Neuronal stem cell (in vitro differentiated cells): ENCODE measurements at regions not wholly inside any gene's neighbourhood (a gene's known extent, or its start where the extent isn't known, plus 50 kb on each side); places are given as distances from the start of the nearest gene placed in this dataset.

Experiments
- DNase-seq: peaks from one replicate; pipeline ENCODE4 v3.0.0-alpha.2; 2013; ENCODE audit warnings: low spot score
- H2AFZ ChIP-seq: one replicate; pipeline ENCODE4 v1.6.1; 2013; ENCODE audit warnings: mild to moderate bottlenecking, low read length, inconsistent platforms
- H2AK5ac ChIP-seq: 2 replicates; pipeline ENCODE4 v1.6.1; 2013; ENCODE audit warnings: low read depth, mild to moderate bottlenecking, inconsistent platforms, low read length, moderate library complexity, mixed read lengths
- H2BK120ac ChIP-seq: 2 replicates; pipeline ENCODE4 v1.6.1; 2013; ENCODE audit warnings: low read depth, mild to moderate bottlenecking, inconsistent platforms, low read length, moderate library complexity, mixed read lengths
- H2BK12ac ChIP-seq: one replicate; pipeline ENCODE4 v1.6.1; 2013; ENCODE audit warnings: low read length, inconsistent platforms
- H2BK15ac ChIP-seq: 2 replicates; pipeline ENCODE4 v1.6.1; 2013; ENCODE audit warnings: mild to moderate bottlenecking, low read length, inconsistent platforms, mixed read lengths
- H2BK5ac ChIP-seq: one replicate; pipeline ENCODE4 v1.6.1; 2013; ENCODE audit warnings: inconsistent platforms, mild to moderate bottlenecking, low read length, moderate library complexity
- H3K14ac ChIP-seq: one replicate; pipeline ENCODE4 v1.6.1; 2013; ENCODE audit warnings: low read length, inconsistent platforms
- H3K18ac ChIP-seq: 2 replicates; pipeline ENCODE4 v1.6.1; 2013; ENCODE audit warnings: low read length, inconsistent platforms
- H3K23ac ChIP-seq: 2 replicates; pipeline ENCODE4 v1.6.1; 2013; ENCODE audit warnings: low read depth, mild to moderate bottlenecking, mixed read lengths, low read length, inconsistent platforms; ENCODE audit not compliant: poor library complexity
- H3K27ac ChIP-seq: replicated peaks from 3 replicates; pipeline ENCODE4 v1.5.1; 2013; ENCODE audit warnings: low read length, inconsistent platforms
- H3K27me3 ChIP-seq, 3 experiments: 2 replicates each; pipeline ENCODE4 v1.6.1; 2013; ENCODE audit warnings: low read length in 3 of 3, mild to moderate bottlenecking in 2 of 3, inconsistent platforms in 1 of 3, low read depth in 1 of 3, mixed read lengths in 1 of 3, moderate library complexity in 1 of 3; ENCODE audit not compliant: control insufficient read depth in 3 of 3, insufficient read depth in 3 of 3
- H3K36me3 ChIP-seq, 2 donors: replicated peaks in 1 of 2; 2 replicates each; pipeline ENCODE4 v1.6.1; 2013; ENCODE audit warnings: low read length in 2 of 2; ENCODE audit not compliant: control insufficient read depth in 2 of 2, insufficient read depth in 2 of 2
- H3K4ac ChIP-seq: 2 replicates; pipeline ENCODE4 v1.6.1; 2013; ENCODE audit warnings: inconsistent platforms, mild to moderate bottlenecking, low read length, moderate library complexity
- H3K4me1 ChIP-seq, 2 donors: 1 replicate in 1 of 2; 2 replicates in 1 of 2; pipeline ENCODE4 v1.6.1; 2013; ENCODE audit warnings: low read length in 2 of 2, low read depth in 1 of 2; ENCODE audit not compliant: control insufficient read depth in 2 of 2, insufficient read depth in 1 of 2
- H3K4me2 ChIP-seq: one replicate; pipeline ENCODE4 v1.6.1; 2013; ENCODE audit warnings: mild to moderate bottlenecking, low read length, inconsistent platforms; ENCODE audit not compliant: insufficient read depth, poor library complexity, severe bottlenecking
- H3K4me3 ChIP-seq, 2 donors: 2 replicates each; pipeline ENCODE4 v1.5.1; 2013; ENCODE audit warnings: low read length in 2 of 2, mild to moderate bottlenecking in 2 of 2, inconsistent platforms in 1 of 2, moderate library complexity in 1 of 2
- H3K79me1 ChIP-seq: one replicate; pipeline ENCODE4 v1.6.1; 2013; ENCODE audit warnings: low read depth, mild to moderate bottlenecking, inconsistent platforms, low read length, moderate library complexity
- H3K9ac ChIP-seq: one replicate; pipeline ENCODE4 v1.6.1; 2013; ENCODE audit warnings: mild to moderate bottlenecking, low read depth, low read length, inconsistent platforms; ENCODE audit not compliant: poor library complexity
- H3K9me3 ChIP-seq, 2 donors: replicated peaks in 1 of 2; 2 replicates each; pipeline versions ENCODE3 to v1.6.1; 2013; ENCODE audit warnings: low read length in 2 of 2, mild to moderate bottlenecking in 2 of 2, inconsistent platforms in 1 of 2, low read depth in 1 of 2, mixed read lengths in 1 of 2, moderate library complexity in 1 of 2; ENCODE audit not compliant: control insufficient read depth in 2 of 2, insufficient read depth in 1 of 2
- H4K8ac ChIP-seq: one replicate; pipeline ENCODE4 v1.6.1; 2013; ENCODE audit warnings: low read depth, mild to moderate bottlenecking, inconsistent platforms, low read length, moderate library complexity
- H4K91ac ChIP-seq: one replicate; pipeline ENCODE4 v1.6.1; 2013; ENCODE audit warnings: low read length, low read depth, mild to moderate bottlenecking, inconsistent platforms; ENCODE audit not compliant: poor library complexity
- WGBS, 2 donors: extraction: QIAGEN DNeasy Blood & Tissue Kit; methylation state at CpG; one replicate each; pipeline ENCODE4 v1.1.7; 2013; ENCODE audit warnings: missing lambda C conversion rate in 2 of 2, mixed read lengths in 1 of 2; ENCODE audit not compliant: insufficient read length in 2 of 2, insufficient replicate concordance in 1 of 2; ENCODE audit errors: extremely low coverage in 2 of 2; 5-methylcytosine and 5-hydroxymethylcytosine counted together

DNA sequence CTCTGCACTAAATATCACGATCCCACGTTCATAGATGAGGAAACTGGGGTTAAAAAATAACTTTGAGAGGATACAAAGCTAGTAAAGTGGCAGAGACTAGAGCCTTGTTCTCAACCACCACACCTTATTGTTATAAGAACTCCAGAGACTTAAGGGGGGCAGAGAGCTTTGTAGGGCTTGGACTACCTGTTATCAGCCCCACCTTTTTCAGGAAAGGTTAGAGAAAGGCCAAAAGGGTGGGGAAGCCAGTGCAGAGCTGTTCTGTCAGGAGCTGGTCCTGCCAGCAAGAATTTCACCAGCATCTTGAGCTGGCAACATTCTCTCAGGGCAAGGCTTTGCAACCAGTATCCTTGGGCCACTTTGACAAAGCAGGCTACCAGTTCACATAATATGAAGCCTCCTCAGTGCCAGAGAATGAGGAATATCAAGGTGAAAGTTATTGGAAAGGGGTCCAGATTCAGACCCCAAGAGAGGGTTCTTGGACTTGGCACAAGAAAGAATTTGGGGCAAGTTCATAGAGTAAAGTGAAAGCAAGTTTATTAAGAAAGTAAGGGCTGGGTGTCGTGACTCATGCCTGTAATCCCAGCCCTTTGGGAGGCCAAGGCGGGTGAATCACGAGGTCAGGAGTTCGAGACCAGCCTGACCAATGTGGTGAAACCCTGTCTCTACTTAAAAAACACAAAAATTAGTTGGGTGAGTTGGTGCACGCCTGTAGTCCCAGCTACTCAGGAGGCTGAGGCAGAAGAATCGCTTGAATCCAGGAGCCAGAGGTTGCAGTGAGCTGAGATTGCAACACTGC lies 66.2 kb upstream of the CLINT1 start:
- WGBS, 2 donors: no CpG with 5 or more reads among the region's 8 CpGs
- Histone ChIP-seq H3K9ac (no peak overlapping the region), H2AFZ (no peak overlapping the region)

DNA sequence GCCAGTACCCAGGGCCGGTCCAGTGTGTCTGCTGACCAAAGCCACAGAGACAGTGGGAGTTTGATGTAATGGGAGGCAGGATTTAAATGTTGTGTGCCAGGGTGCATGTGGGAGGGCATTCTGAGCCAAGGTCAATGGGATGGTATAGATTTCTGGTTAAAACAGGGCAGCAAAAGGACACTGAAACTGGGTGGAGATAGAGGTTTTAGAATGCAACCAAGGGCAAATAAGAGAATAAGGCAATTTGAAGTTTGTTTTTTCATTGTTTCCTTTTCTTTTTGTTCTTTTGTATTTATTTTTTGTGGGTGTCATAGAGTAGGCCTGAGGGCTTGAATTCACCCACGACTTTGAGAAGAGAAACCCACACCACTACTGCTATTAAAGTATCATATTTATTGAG lies 65.5 kb upstream of the CLINT1 start:
- H3K36me3 ChIP-seq: no peaks in the 10 kb centered on the region
- peaks cover 2 to 5% of the 10 kb centered on the region in 2 donors for H3K4me1 ChIP-seq
- H4K8ac ChIP-seq: no peak overlapping the region
- H3K9ac ChIP-seq: no peak overlapping the region
- H3K14ac ChIP-seq: no peak overlapping the region
- H3K27ac ChIP-seq: no peak overlapping the region
- H2AK5ac ChIP-seq: no peak overlapping the region
- H3K4me2 ChIP-seq: no peak overlapping the region
- no peak overlapping the region for H2BK12ac ChIP-seq
- no peaks in the 10 kb centered on the region for H3K9me3 ChIP-seq
- no peak overlapping the region for H4K91ac ChIP-seq
- no peak overlapping the region for H3K4me3 ChIP-seq
- no peaks in the 10 kb centered on the region for H3K27me3 ChIP-seq
- H3K23ac ChIP-seq: no peak overlapping the region
- no peak overlapping the region for H2AFZ ChIP-seq
- no peak overlapping the region for H2BK15ac ChIP-seq
- H3K4ac ChIP-seq: no peak overlapping the region
- H3K18ac ChIP-seq: no peak overlapping the region
- WGBS, 2 donors: no CpG with 5 or more reads among the region's 2 CpGs
- H2BK120ac ChIP-seq: no peak overlapping the region
- no peak for DNase-seq
- no peak overlapping the region for H2BK5ac ChIP-seq
- no peaks in the 10 kb centered on the region for H3K79me1 ChIP-seq

More for the DNA sequence above, 66.2 kb upstream of the CLINT1 start:
- H3K14ac ChIP-seq: no peak overlapping the region
- no peaks in the 10 kb centered on the region for H3K79me1 ChIP-seq
- no peak overlapping the region for H4K8ac ChIP-seq
- H3K4me3 ChIP-seq: no peak overlapping the region
- no peak overlapping the region for H2AK5ac ChIP-seq
- no peak for DNase-seq
- H2BK12ac ChIP-seq: no peak overlapping the region
- no peak overlapping the region for H2BK120ac ChIP-seq
- peaks cover 2% of the 10 kb centered on the region in 2 donors for H3K4me1 ChIP-seq
- no peak overlapping the region for H4K91ac ChIP-seq
- no peak overlapping the region for H3K18ac ChIP-seq
- no peak overlapping the region for H3K27ac ChIP-seq
- no peaks in the 10 kb centered on the region for H3K36me3 ChIP-seq
- H3K23ac ChIP-seq: no peak overlapping the region
- no peak overlapping the region for H2BK15ac ChIP-seq
- no peak overlapping the region for H3K4me2 ChIP-seq
- H3K4ac ChIP-seq: no peak overlapping the region
- H3K27me3 ChIP-seq: no peaks in the 10 kb centered on the region
- H3K9me3 ChIP-seq: no peaks in the 10 kb centered on the region
- no peak overlapping the region for H2BK5ac ChIP-seq

- Histone ChIP-seq H3K4ac (no peak overlapping the region), H2BK15ac (no peak overlapping the region), H3K27ac (no peak overlapping the region), H3K4me3 (no peak overlapping the region), H3K9me3 (no peaks in the 10 kb centered on the region), H3K4me2 (no peak overlapping the region), H2BK12ac (no peak overlapping the region), H3K36me3 (no peaks in the 10 kb centered on the region), H2AFZ (no peak overlapping the region), H4K8ac (no peak overlapping the region), H3K23ac (no peak overlapping the region), H3K79me1 (no peaks in the 10 kb centered on the region), H3K27me3 (no peaks in the 10 kb centered on the region), H2BK5ac (no peak overlapping the region), H3K14ac (no peak overlapping the region), H3K18ac (no peak overlapping the region), H3K9ac (no peak overlapping the region), H2AK5ac (no peak overlapping the region), H2BK120ac (no peak overlapping the region), H4K91ac (no peak overlapping the region), H3K4me1 (peaks cover 2 to 5% of the 10 kb centered on the region in 2 donors)
- DNase-seq: no peak
- no CpG with 5 or more reads among the region's 3 CpGs for WGBS, 2 donors
These were observed 64.8 kb upstream of the CLINT1 start for GRCh38 chr5:157923765-157924164.

GRCh38 chr5:157922026-157922425 lies 63.1 kb upstream of the CLINT1 start:
- no CpG with 5 or more reads among the region's 4 CpGs for WGBS, 2 donors
- H3K4ac ChIP-seq: no peak overlapping the region
- H2AFZ ChIP-seq: no peak overlapping the region
- no peak overlapping the region for H2AK5ac ChIP-seq
- H3K18ac ChIP-seq: no peak overlapping the region
- DNase-seq: no peak
- H3K36me3 ChIP-seq: no peaks in the 10 kb centered on the region
- H3K4me1 ChIP-seq: peaks cover under 1 to 3% of the 10 kb centered on the region in 2 donors
- no peak overlapping the region for H2BK12ac ChIP-seq
- no peak overlapping the region for H4K8ac ChIP-seq
- H3K23ac ChIP-seq: no peak overlapping the region
- no peak overlapping the region for H3K4me2 ChIP-seq
- H2BK15ac ChIP-seq: no peak overlapping the region
- no peak overlapping the region for H4K91ac ChIP-seq
- H2BK120ac ChIP-seq: no peak overlapping the region
- no peak overlapping the region for H3K4me3 ChIP-seq
- H2BK5ac ChIP-seq: no peak overlapping the region
- H3K9me3 ChIP-seq: no peaks in the 10 kb centered on the region
- no peak overlapping the region for H3K9ac ChIP-seq
- H3K79me1 ChIP-seq: no peaks in the 10 kb centered on the region
- no peak overlapping the region for H3K14ac ChIP-seq
- H3K27ac ChIP-seq: no peak overlapping the region
- H3K27me3 ChIP-seq: no peaks in the 10 kb centered on the region
